PC-3 (cell line): ENCODE measurements at regions not wholly inside any gene's neighbourhood (a gene's known extent, or its start where the extent isn't known, plus 50 kb on each side); places are given as distances from the start of the nearest gene placed in this dataset.

ENCODE experiments used
- ATAC-seq: fragments of 200-7000 bp; cut with Tn5 transposase; 2 replicates; pipeline ENCODE4 v1.9.1; 2020; ENCODE audit warnings: mild to moderate bottlenecking, moderate library complexity
- BruUV-seq: library from RNA; stranded (reverse); fragments of 400-500 nt; replicated peaks from 2 replicates; lab custom pipeline; 2021; lab: Mats Ljungman, UMichigan
- CTCF ChIA-PET: fragments of 300-600 bp; sonication (Branson Sonifier 250); formaldehyde crosslinking; loops from one replicate; lab custom pipeline; 2022; ENCODE audit warnings: antibody characterized with exemption; lab: Charles Lee
- POLR2A ChIA-PET: fragments of 300-600 bp; sonication (Branson Sonifier 250); formaldehyde crosslinking; loops from one replicate; lab custom pipeline; 2022; ENCODE audit warnings: antibody characterized with exemption; ENCODE audit not compliant: unreplicated experiment; lab: Charles Lee
- DNase-seq: peaks from one replicate; pipeline ENCODE4 v3.0.0-alpha.2; 2015
- H2AFZ ChIP-seq: fragments of 300-600 bp; sonication (generic); 2 replicates; pipeline ENCODE4 v1.6.0; 2016; ENCODE audit warnings: antibody characterized with exemption, low read length
- H3F3A ChIP-seq: fragments of 300-600 bp; sonication (generic); one replicate; pipeline ENCODE4 v1.6.0; 2017; ENCODE audit warnings: antibody characterized with exemption, low read length, control low read depth, mild to moderate bottlenecking; ENCODE audit not compliant: unreplicated experiment
- H3K27ac ChIP-seq: fragments of 300-600 bp; sonication (generic); 2 replicates; pipeline ENCODE4 v1.5.1; 2016; ENCODE audit warnings: mild to moderate bottlenecking, low read length
- H3K27me3 ChIP-seq: fragments of 300-600 bp; sonication (generic); 2 replicates; pipeline ENCODE4 v1.6.1; 2016; ENCODE audit warnings: low read length, mixed read lengths
- H3K36me3 ChIP-seq: fragments of 300-600 bp; sonication (generic); 2 replicates; pipeline ENCODE4 v1.6.1; 2016; ENCODE audit warnings: low read depth, mixed run types, low read length, mixed read lengths
- H3K4me1 ChIP-seq: fragments of 300-600 bp; sonication (generic); 2 replicates; pipeline ENCODE4 v1.5.1; 2016; ENCODE audit warnings: low read length; ENCODE audit not compliant: insufficient read depth
- H3K4me2 ChIP-seq: fragments of 300-600 bp; sonication (generic); 2 replicates; pipeline ENCODE4 v1.6.0; 2016; ENCODE audit warnings: low read length
- H3K4me3 ChIP-seq: fragments of 300-600 bp; sonication (generic); 2 replicates; pipeline ENCODE4 v1.5.1; 2016; ENCODE audit warnings: mild to moderate bottlenecking, low read length, mixed read lengths
- H3K79me2 ChIP-seq: fragments of 300-600 bp; sonication (generic); 2 replicates; pipeline ENCODE4 v1.6.1; 2017; ENCODE audit warnings: low read length, mixed read lengths
- H3K9ac ChIP-seq: fragments of 300-600 bp; sonication (generic); 2 replicates; pipeline ENCODE4 v1.6.0; 2016; ENCODE audit warnings: mild to moderate bottlenecking, low read length
- H3K9me2 ChIP-seq: fragments of 300-600 bp; sonication (generic); replicated peaks from 2 replicates; pipeline ENCODE4 v1.6.1; 2016; ENCODE audit warnings: mixed run types, low read length, mixed read lengths
- H3K9me3 ChIP-seq: fragments of 300-600 bp; sonication (generic); 2 replicates; pipeline ENCODE4 v1.6.1; 2016; ENCODE audit warnings: low read length, mixed read lengths
- H4K20me1 ChIP-seq: fragments of 300-600 bp; sonication (generic); 2 replicates; pipeline ENCODE4 v1.6.1; 2016; ENCODE audit warnings: low read length, mixed read lengths
- EZH2 ChIP-seq: fragments of 300-600 bp; sonication (generic); IDR thresholded peaks from one replicate; pipeline ENCODE4 v1.6.1; 2017; ENCODE audit warnings: antibody characterized with exemption, mild to moderate bottlenecking, low read length; ENCODE audit not compliant: unreplicated experiment
- EZH2phosphoT487 ChIP-seq: fragments of 300-600 bp; sonication (generic); IDR thresholded peaks from 2 replicates; pipeline ENCODE4 v1.6.1; 2018; ENCODE audit warnings: mild to moderate bottlenecking, antibody characterized with exemption, low read length, borderline replicate concordance
- intact Hi-C: fragments of 100-400 bp; cut with micrococcal nuclease; formaldehyde crosslinking; loops from 2 replicates; pipeline ENCODE4 v1.9.0; 2023
- TF ChIP-seq, protein P1 (sequence below): fragments of 300-600 bp; sonication (generic); conservative IDR thresholded peaks from 2 replicates; pipeline ENCODE4 v1.5.1; 2017; ENCODE audit warnings: antibody characterized with exemption, low read depth, mild to moderate bottlenecking, low read length

DNA sequence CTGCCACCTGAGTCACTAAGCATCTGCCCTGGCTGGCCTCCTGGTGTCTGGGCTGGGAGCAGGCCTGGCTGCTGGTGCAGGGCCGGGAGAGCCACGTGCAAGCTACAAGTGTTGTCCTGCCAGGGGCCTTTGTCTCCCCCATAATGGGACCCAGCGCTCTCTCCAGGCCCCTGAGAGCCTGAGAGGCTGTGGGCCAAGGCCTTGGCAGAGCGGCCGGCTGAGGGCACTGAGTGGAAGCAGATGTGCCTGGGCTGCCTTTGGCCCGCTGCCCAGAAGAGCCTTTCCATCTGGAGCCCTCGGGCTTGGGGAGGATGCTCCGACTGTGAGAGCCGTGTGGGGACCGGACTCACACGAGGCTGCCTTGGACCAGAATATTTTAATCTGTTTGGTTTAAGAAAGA is 185.5 kb downstream of the RGS3 start:
- POLR2A ChIA-PET, result no interaction called here
- no peak for DNase-seq
- no peak overlapping the region for H3K9ac ChIP-seq
- no peak overlapping the region for H2AFZ ChIP-seq
- H3K4me2 ChIP-seq, result no peak overlapping the region
- no peak overlapping the region for H3K4me3 ChIP-seq
- no peaks in the 10 kb centered on the region for H3F3A ChIP-seq
- H3K27ac ChIP-seq, result no peak overlapping the region
- intact Hi-C loops, result no loop called here
- H3K36me3 ChIP-seq, result no peaks in the 10 kb centered on the region
- no peaks in the 10 kb centered on the region for H3K9me2 ChIP-seq
- no peaks in the 10 kb centered on the region for H3K79me2 ChIP-seq
- no peaks in the 10 kb centered on the region for H4K20me1 ChIP-seq
- no peak for ATAC-seq
- H3K9me3 ChIP-seq, result no peaks in the 10 kb centered on the region
- no peaks in the 10 kb centered on the region for H3K27me3 ChIP-seq
- BruUV-seq, result no TSS peak
- H3K4me1 ChIP-seq, result peaks cover 18% of the 10 kb centered on the region
- TF ChIP-seq, protein P1, sequence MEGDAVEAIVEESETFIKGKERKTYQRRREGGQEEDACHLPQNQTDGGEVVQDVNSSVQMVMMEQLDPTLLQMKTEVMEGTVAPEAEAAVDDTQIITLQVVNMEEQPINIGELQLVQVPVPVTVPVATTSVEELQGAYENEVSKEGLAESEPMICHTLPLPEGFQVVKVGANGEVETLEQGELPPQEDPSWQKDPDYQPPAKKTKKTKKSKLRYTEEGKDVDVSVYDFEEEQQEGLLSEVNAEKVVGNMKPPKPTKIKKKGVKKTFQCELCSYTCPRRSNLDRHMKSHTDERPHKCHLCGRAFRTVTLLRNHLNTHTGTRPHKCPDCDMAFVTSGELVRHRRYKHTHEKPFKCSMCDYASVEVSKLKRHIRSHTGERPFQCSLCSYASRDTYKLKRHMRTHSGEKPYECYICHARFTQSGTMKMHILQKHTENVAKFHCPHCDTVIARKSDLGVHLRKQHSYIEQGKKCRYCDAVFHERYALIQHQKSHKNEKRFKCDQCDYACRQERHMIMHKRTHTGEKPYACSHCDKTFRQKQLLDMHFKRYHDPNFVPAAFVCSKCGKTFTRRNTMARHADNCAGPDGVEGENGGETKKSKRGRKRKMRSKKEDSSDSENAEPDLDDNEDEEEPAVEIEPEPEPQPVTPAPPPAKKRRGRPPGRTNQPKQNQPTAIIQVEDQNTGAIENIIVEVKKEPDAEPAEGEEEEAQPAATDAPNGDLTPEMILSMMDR, result no peak
- no peak for TF ChIP-seq EZH2
- no peak for TF ChIP-seq EZH2phosphoT487
- CTCF ChIA-PET, result no interaction called here

DNA sequence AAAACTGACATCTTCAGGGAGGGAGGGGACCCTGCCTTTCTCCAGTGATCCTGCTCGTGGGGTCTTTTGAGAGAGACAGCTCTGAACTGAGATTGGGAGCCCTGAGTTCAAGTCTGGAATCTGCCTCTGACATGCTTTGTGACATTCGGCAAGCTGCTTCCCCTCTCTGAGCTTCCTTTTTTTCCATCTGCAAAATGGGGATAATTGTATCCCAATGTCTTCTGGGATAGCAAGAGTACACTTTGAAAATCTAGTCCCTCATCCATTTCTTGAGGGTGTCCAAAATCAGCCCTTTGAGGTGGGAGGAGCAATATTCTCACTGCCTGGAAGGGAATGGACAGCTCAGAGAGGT is 186.3 kb downstream of the RGS3 start:
- no TSS peak for BruUV-seq
- no peaks in the 10 kb centered on the region for H3F3A ChIP-seq
- no peaks in the 10 kb centered on the region for H3K79me2 ChIP-seq
- H3K9ac ChIP-seq, result peak overlapping the region; percentile 74
- H3K4me3 ChIP-seq, result no peak overlapping the region
- H4K20me1 ChIP-seq, result no peaks in the 10 kb centered on the region
- H3K9me2 ChIP-seq, result no peaks in the 10 kb centered on the region
- TF ChIP-seq, protein P1, result no peak
- TF ChIP-seq EZH2phosphoT487, result no peak
- TF ChIP-seq EZH2, result no peak
- DNase-seq (no peak), ATAC-seq (no peak)
- intact Hi-C loops, result loop anchor here (2.0 to 10.0 kb wide), 3 partner anchors 29 to 725 kb away; partner anchors contain the start of gene RNF183
- POLR2A ChIA-PET, result no interaction called here
- no peaks in the 10 kb centered on the region for H3K36me3 ChIP-seq
- H3K9me3 ChIP-seq, result no peaks in the 10 kb centered on the region
- H3K4me2 ChIP-seq, result peak overlapping the region; percentile 63
- no peaks in the 10 kb centered on the region for H3K27me3 ChIP-seq
- H3K4me1 ChIP-seq, result peaks cover 18% of the 10 kb centered on the region
- CTCF ChIA-PET, result interaction anchor here (1.0 kb wide), 1 partner anchor 58 kb away, joined by 5 read pairs; no protein-coding TSS in a partner anchor
- peak overlapping the region; percentile 80 for H2AFZ ChIP-seq
- H3K27ac ChIP-seq, result peak overlapping the region; percentile 92

DNA sequence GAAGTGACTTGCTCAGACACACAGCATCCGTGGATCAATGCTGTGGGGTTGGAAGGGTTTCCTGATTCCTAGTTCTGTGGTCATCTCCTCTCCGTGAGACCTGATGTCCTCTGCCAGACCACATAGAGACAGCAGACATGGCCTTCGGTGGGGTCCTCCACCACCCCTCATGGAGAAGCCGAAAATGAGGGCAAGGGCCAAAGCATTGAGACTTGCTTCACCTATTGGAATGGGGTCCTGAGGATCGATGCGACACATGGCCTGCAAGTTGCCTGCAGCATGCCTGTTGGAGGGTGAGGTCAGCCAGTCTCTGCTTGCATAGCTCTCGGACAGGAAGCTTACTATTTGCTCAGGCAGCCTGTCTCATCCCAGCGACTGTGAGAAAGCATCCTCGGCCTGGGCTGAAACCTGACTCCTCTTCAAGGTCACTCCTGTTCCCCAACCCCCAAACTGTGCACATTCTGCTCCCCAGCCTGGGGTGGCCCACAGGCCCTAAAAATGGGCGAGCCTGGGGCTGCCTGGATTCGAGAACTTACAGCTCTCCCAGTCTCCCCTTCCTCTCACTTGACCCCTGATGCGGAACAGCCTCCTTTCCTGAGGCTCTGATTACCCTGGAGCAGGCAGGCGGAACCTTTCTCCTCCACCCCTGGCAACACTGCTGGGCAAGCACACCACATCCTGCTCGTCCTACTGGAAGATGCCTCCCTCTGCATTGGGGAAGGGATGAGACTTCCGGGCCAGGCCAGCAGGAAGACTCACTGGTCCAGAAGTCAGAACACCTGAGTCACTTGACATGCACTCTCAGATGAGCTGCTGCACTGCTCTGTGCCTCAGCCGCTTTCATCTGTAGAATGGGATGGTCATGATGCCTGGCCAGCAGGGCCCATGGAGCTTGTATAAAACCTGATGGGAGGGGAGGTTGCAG is 186.9 kb downstream of the RGS3 start:
- peak overlapping the region; percentile 74 for H3K9ac ChIP-seq
- H2AFZ ChIP-seq, result peak overlapping the region; percentile 80
- TF ChIP-seq EZH2phosphoT487 (no peak), EZH2 (no peak)
- TF ChIP-seq, protein P1, result no peak

More for the DNA sequence above, 186.9 kb downstream of the RGS3 start:
- peaks cover 18% of the 10 kb centered on the region for H3K4me1 ChIP-seq
- BruUV-seq, result TSS peak; percentile 67
- H3K27me3 ChIP-seq, result no peaks in the 10 kb centered on the region
- peak overlapping the region; percentile 63 for H3K4me2 ChIP-seq
- POLR2A ChIA-PET, result no interaction called here
- no peaks in the 10 kb centered on the region for H4K20me1 ChIP-seq
- no peaks in the 10 kb centered on the region for H3K9me3 ChIP-seq
- H3K4me3 ChIP-seq, result no peak overlapping the region
- no peaks in the 10 kb centered on the region for H3K79me2 ChIP-seq
- no peaks in the 10 kb centered on the region for H3K36me3 ChIP-seq
- H3K27ac ChIP-seq, result peak overlapping the region; percentile 92
- CTCF ChIA-PET, result interaction anchor here (1.0 kb wide), 1 partner anchor 59 kb away, joined by 5 read pairs; no protein-coding TSS in a partner anchor
- intact Hi-C loops, result loop anchor here (2.0 to 10.0 kb wide), 3 partner anchors 30 to 726 kb away; partner anchors contain the start of gene RNF183
- H3F3A ChIP-seq, result no peaks in the 10 kb centered on the region
- ATAC-seq (peak; percentile 93), DNase-seq (peak; percentile 77)
- no peaks in the 10 kb centered on the region for H3K9me2 ChIP-seq
